GM13977 (cell line): ENCODE measurements at regions not wholly inside any gene's neighbourhood (a gene's known extent, or its start where the extent isn't known, plus 50 kb on each side); places are given as distances from the start of the nearest gene placed in this dataset.

Experiments used
- DNase-seq: peaks from one replicate; pipeline ENCODE4 v3.0.0; 2012; ENCODE audit warnings: low spot score
- CTCF ChIP-seq: IDR thresholded peaks from 2 replicates; pipeline ENCODE4 v1.5.1; 2012; ENCODE audit warnings: mild to moderate bottlenecking, control low read depth; ENCODE audit not compliant: insufficient read depth; ENCODE audit errors: extremely low read depth, missing control alignments
- in situ Hi-C: fragments of 300-500 bp; cut with MboI; formaldehyde crosslinking; loops from one replicate; pipeline ENCODE4 v1.12.0; 2022; ENCODE audit warnings: low sequenced_read_pairs, low pct_unique_long_range_greater_than_20kb, mixed read lengths, inconsistent platforms; ENCODE audit not compliant: unreplicated experiment

- DNase-seq = no peak
- TF ChIP-seq CTCF = no peak
- in situ Hi-C loops = no loop called here
Observed at GRCh38 chr2:21428754-21429153, 305.0 kb downstream of the TDRD15 start.

GRCh38 chr2:21429747-21430146 lies 306.0 kb downstream of the TDRD15 start:
- in situ Hi-C loops = no loop called here
- no peak for TF ChIP-seq CTCF
- no peak for DNase-seq

GRCh38 chr2:21431078-21431477 lies 307.3 kb downstream of the TDRD15 start:
- TF ChIP-seq CTCF = no peak
- in situ Hi-C loops = no loop called here
- DNase-seq = no peak

GRCh38 chr2:21438949-21439348 lies 315.2 kb downstream of the TDRD15 start:
- in situ Hi-C loops = no loop called here
- TF ChIP-seq CTCF = no peak
- DNase-seq = no peak

GRCh38 chr2:21441442-21441841 lies 317.7 kb downstream of the TDRD15 start:
- TF ChIP-seq CTCF = no peak
- no peak for DNase-seq
- in situ Hi-C loops = no loop called here

GRCh38 chr2:21443494-21444105 lies 319.8 kb downstream of the TDRD15 start:
- in situ Hi-C loops = no loop called here
- TF ChIP-seq CTCF = no peak
- DNase-seq = no peak

- in situ Hi-C loops = no loop called here
- no peak for DNase-seq
- TF ChIP-seq CTCF = no peak
Observed at GRCh38 chr2:21449881-21450280, 326.1 kb downstream of the TDRD15 start.
